Stimulated activated CD4-positive, alpha-beta T cell treated with anti-CD3 and anti-CD28 coated beads, TNF-alpha, amount 100 ng/mL, for 4 hours (primary cell): ENCODE measurements at regions not wholly inside any gene's neighbourhood (a gene's known extent, or its start where the extent isn't known, plus 50 kb on each side); places are given as distances from the start of the nearest gene placed in this dataset.
"Not testable (repeated sequence)": the region's sequence is repeated elsewhere in the genome, so short reads cannot be mapped to it uniquely, and the experiment has no call there.

Experiments
- DNase-seq, 3 experiments: peaks; one replicate each; pipeline ENCODE4 v3.0.0-alpha.2; 2020; ENCODE audit warnings: low read depth in 3 of 3

DNA sequence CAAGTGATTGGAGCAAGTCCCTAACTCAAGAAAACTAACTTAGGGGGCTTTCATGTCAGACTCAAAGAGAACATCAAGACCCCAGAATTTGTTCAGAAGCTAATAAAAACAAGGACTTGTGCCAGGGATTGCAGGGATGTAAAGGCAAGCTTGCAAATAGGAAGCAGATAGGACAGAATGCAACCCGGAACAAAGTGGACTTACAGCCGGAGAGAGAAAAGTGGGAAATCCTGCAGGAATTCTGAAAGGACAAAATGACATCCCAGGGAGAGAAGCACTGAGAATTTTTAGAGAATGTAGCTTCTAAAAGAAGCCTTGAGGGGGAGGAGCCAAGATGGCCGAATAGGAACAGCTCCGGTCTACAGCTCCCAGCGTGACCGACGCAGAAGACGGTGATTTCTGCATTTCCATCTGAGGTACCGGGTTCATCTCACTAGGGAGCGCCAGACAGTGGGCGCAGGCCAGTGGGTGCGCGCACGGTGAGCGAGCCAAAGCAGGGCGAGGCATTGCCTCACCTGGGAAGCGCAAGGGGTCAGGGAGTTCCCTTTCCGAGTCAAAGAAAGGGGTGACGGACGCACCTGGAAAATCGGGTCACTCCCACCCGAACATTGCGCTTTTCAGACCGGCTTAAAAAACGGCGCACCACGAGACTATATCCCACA is 195.6 kb upstream of the G2E3 start:
- DNase-seq: not testable (repeated sequence)

DNA sequence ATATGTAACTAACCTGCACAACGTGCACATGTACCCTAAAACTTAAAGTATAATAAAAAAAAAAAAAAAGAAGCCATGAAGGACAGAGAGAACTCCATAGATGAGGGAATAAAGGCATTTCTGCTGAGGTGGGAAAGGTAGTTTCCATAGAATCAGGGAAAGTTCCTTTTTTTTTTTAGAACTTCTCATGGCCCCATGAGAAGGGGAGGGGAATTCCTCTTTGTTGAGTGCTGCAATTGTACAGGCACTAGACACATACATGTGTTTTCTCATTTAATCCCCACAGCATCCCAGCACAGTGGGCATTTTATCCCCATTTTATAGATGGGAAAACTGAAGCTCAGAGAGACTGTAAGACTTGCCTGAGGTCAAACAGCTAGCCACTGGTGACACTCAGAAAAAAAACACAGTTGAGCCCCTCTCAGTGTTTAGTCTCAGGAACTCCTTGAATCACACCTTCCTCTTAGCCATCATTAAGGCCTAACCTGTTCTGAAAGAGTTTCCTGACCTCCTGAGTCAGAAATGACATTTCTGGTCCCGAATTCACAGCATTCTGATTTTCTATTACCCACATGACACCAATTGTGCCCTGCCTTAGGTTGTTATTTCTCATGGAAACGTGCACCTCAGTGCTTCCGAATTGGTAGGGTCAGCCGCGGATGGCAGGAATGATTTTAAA is 189.3 kb upstream of the G2E3 start:
- DNase-seq: no peak

DNA sequence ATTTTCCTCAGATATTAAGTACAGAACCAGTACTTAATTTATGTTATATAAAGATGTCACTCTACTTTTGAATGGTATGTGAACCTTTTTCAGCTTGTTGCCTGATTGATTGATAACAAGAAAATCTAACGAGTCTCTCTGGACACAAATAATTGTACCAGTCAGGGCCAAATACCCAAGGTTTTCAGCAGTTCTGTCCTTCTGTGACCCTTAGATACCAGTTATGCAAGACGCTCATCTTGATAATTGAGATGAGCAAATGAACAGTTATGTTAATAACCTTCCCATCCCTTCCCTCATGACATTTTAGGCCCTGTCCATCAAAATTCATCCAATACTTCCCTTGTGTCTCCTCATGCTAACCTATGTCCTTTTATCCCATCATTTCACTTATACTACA is 185.9 kb upstream of the G2E3 start:
- DNase-seq: no peak

DNA sequence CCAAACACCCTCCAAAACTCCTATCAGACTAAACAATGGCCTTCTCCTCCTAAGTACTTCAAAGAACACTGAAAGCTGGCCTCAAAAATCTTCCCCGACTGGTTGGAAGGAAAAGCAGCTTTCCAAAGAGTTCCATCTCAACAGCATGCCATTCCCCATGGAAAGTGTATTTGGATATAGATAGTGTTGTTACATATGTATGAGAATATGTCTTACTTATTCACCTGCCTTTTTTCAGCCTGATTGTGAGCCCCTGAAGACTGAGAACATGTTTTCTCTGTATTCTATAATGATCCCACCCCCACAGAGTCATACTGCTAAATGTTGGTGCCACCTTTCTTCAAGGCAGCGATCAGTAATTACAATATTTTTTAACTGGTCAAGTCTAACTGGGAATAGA is 185.4 kb upstream of the G2E3 start:
- DNase-seq: no peak

DNA sequence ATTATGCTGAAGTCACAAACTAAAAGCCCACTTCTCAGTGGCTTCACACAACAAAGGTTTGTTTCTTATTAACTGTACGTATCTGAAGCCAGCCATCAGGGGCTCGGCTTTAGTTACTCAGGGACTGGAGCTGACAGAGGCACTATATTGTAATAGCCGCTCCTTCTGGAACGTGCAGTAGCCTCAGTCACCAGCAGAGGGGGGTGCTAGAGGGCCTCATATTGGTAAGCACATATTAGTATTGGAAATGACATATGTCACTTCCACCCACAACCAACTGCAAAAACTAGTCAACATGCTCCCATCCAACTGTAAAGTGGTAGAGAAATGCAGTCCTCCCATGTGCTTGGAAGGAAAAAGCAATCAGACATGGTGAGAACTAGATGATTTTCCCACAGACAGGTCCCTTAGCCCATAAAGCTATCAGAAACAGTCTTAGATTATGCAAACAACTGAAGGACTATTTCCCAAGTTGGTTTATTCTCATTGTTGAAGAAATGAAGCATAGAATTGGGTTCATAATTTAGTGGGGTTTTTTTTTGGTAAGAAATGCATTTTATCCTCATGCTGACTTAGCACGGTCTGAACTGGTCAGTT is 183.6 kb upstream of the G2E3 start:
- DNase-seq: peak; percentile 6 to 33 (median 33)

DNA sequence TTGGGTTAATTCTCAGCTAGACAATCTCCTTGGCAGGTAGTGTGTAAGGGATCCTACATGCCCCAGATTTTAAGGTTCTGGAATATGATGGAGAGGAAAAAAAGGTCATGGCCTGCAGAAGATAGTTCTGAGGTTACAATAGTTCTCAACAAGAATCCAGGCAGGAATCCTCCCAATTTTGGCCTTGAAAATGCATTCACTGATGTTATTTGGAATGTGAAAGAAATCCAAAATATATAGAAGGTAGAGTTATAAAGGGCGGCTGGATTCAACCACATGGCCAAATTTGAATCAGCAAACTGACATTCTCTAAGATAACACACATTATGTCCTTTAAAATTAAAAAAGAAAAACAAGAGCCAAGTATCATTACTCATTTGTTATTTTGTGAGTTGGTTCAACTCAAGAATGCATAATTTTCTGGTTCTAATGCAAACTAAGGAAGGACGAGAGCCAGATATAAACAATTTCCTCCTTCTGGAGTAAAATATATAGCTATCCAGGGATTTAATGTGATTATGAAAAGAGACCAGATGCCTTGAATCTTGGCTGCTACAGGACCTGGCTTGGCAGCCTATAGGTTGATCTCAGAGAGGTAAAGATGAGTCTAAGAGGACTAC is 177.0 kb upstream of the G2E3 start:
- DNase-seq: no peak

DNA sequence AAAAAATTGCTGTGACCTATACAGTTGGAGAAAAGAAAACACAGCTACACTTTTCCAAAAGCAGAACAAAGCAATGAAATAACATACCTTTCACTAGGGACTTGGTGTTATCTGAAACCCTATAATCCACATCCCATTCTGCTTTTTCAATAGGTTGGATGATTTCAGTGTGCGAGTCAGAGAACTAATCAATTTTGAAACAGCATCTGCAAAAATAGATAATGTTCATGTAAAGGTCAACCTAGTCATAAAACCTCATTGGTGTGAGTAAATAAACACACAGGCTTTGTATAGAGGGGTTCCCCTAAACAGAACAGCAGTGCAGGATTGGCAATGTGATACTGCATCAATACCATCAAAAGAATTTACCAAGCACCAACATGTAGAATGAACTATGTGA is 173.0 kb upstream of the G2E3 start:
- DNase-seq: no peak

DNA sequence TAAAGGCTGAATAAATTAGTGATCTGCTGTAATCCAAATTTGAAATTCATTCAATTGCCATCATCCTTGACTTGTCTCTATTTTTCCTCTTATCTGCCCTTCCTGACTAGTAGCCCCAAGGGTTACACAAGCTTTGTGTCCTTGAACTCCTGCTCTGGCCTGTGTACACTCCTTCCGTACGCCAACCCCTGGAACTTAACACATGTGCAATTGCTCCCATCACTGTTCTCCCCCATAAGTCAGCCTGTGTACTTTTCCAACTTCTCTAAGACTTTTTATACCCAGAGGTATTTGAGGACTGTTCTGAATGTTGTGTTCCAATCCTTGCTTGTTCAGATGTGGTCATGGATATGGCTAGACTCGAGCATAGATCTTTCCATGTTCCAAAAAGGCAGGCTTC is 171.1 kb upstream of the G2E3 start:
- DNase-seq: no peak

DNA sequence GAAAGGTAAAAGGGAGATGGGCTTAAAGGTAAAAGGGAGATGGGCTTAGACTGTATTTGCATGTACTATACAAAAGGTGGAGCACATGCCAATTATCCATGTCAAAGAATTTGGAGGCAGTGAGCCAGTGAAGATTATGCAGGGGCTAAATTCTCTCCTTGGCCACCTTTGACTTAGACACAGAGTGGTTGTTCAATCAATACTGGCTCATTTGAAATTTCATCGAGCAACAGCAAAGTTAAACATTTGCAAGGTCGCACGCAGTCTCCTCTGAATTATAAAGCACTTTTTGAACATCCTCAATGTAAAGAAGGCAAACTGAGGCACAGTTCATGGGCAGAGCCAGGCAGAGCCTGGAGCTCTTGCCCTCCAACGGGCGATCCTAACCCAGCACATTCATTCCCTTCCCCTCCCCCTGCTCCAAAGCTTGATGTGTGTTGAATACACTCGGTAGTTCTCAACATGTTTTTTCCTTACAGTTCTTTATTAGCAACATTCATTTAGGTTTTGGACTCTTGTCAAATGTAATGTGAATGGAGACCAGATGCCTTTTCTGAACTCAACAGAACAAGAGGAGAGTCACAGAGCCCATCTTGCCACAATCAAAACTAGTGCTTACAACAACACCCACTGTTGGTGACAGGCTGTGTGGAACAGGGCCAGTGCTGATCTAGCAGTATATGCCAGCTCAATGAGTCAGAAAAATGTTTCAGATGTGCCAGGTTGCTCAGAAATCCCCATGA is 169.7 kb upstream of the G2E3 start:
- DNase-seq: no peak

DNA sequence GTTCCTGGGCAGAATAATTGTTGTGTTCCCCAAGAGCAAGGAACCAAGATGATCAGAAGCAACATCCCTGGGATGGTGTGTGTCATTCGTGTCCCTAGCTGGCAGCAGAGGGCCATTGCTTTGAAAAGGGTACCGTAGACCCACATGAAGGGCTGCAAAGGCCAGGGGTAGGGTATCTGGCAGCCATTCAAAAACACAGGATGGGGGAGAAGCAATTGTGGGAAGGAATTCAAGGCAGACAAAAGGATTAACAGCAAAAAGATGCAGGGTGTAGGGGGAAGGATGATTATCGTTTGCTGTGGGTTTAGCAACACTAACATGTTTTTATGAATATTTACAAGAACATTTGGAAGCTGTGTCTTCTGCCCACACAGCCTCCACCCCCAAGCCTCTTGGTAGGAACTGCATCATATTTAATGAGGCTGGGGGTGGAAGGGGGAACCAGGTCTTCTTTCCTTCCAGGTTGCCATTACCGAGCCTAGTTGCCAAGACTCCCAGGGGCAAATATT is 169.0 kb upstream of the G2E3 start:
- no peak for DNase-seq

DNA sequence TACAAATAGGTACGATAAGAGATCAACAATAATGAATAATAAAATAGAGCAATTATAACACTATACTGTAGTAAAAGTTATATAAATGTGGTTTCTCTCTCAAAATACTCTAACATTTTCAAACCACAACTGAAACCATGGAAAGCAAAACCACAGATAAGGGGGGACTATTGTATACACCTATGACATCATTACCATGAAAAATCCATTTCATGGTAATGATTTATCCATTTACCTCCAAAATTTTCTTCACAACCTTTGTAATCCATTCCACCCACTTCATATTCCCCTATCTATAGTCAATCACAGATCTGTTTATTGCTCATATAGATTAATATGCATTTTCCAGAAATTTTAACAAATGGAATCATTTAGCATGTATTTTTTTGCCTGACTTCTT is 163.9 kb upstream of the G2E3 start:
- DNase-seq: no peak

DNA sequence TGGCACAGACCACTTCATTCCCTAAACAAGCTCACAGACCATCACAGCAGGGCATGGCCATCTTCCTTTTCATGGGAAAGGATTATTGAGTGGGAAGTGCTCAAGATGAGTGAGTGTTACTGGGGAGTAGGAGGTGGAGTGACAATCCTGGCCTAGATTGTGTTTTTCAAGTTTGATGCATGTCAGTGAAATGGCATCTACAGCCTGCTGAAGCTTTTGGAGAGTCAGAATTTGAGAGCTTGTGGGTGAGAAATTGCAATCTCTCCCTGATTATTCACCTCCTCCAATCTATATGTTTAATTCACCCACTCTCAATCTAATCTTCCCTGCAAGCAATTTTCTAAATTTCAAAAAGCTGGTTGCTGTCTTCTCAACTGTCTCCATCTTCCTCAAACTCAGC is 156.1 kb upstream of the G2E3 start:
- DNase-seq: no peak

DNA sequence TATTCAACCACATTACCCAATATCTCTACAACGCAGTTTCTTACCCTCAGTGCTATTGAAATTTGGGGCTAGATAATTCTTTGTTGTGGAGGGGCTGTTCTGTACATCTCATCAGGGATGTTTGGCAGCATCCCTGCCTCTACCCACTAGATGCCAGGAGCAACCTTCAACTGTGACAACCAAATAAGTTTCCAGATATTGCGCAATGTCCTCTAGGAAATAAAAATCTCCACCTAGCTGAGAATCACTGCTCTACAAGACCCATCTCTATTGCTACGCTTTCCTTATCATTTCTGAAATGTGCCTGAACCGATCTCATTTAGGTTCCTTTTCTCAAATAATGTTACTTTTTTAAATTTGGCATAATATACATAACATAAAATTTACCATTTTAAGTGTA is 155.2 kb upstream of the G2E3 start:
- DNase-seq: no peak

DNA sequence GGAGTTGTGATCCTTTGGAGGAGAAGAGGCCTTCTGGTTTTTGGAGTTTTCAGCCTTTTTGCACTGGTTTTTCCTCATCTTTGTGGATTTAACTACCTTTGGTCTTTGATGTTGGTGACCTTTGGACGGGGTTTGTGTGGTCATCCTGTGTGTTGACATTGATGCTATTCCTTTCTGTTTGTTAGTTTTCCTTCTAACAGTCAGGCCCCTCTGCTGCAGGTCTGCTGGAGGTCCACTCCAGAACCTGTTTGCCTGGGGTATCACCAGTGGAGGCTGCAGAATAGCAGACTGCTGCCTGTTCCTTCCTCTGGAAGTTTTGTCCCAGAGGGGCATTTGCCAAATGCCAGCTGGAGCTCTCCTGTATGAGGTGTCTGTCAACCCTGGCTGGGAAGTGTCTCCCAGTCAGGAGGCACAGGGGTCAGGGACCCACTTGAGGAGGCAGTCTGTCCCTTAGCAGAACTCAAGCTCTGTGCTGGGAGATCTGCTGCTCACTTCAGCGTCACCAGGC is 149.4 kb upstream of the G2E3 start:
- DNase-seq: not testable (repeated sequence)

DNA sequence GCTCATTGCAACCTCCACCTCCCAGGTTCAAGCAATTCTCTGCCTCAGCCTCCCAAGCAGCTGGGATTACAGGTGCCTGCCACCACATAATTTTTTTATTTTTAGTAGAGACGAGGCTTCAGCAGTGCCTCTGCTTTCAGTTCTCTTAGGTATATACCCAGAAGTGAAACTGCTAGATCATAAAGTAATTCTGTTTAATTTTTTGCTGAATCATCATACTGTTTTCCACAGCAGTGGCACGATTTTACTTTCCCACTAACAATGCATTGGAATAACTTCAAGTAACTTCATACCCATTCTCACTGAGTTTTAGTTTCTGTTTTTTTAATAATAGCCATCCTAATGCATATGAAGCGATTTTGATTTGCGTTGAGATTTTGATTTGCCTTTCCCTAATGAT is 148.0 kb upstream of the G2E3 start:
- no peak for DNase-seq

DNA sequence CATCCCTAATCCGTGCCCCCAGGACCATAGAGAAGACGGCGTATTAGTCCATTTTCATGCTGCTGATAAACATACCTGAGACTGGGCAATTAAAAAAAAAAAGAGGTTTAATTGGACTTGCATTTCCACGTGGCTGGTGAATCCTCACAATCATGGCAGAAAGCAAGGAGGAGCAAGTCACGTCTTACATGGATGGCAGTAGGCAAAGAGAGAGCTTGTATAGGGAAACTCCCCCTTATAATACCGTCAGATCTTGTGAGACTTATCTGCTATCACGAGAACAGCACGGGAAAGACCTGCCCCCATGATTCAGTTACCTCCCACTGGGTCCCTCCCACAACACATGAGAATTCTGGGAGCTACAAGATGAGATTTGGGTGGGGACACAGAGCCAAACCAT is 145.8 kb upstream of the G2E3 start:
- DNase-seq: not testable (repeated sequence)

DNA sequence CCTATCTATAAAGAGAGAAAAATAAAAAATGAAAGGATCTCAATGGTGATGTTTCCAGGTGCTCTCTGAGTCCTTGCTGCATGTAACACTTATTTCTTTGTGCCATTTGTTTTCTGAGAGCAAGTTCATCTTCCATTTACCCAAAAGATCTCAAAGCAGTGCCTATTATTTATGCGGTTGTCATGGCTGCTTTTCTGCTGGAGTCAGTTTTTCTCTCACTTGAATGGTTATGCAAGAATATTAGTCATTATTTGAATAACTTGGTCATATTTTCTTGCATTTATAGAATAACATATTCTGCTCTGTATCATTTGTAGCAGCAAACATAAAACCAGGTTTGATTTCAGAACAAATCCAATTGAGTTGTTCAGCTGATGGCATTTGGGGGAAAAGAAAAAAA is 141.8 kb upstream of the G2E3 start:
- DNase-seq: no peak

DNA sequence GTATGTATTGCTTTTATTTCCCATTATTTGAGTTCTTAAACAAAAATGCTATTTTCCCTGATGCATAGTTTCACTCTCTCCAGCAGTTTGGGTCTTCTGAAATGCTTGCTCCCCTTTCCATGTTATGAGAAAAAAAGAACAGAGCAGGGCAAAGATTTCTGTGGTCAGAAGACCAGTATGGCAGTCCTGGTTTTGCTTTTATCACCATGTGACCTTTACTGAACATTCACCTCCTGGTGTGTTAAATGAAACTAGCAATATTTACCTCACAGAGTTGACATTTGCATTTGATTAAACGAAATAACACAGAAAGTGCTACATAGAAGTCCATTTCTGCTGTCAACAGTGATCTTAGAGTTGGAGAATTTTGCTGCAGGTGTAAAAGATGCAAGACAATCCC is 141.0 kb upstream of the G2E3 start:
- no peak for DNase-seq

DNA sequence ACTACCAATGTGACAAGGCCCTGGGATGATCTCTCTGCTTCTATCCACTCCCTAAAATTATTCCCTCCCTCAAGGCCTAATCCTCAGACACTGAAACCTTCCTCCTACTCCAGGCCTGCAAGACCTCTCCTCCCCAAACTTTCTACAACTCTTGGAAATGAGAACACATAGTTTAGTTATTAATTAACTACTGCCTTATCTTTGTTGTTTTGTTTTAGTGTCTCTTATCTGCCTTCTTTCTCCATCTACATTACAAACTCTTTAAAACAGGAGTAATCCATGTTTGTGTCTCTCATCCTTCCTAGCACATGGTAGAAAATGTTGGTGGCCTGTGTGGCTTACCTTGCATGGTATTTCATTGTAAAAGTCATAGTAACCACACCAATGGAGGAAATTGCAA is 139.9 kb upstream of the G2E3 start:
- no peak for DNase-seq

DNA sequence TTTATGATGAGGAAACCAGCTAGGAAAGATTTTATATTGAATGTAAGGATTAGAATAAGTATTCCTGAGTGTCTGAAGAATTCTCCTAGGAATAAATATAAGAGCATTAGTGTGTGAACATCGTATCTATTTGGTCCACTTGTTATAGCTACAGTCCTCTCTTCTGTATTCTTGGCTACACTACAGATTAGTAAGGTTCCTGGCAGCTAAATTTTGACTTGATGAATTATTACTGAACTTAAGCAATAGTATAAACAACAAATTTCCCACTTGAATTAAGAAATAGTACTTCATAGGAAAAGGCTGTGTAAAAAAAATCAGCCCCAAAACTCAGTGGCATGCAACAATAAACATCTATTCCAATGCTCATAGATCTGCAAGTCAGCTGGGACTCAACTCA is 138.4 kb upstream of the G2E3 start:
- DNase-seq: no peak

DNA sequence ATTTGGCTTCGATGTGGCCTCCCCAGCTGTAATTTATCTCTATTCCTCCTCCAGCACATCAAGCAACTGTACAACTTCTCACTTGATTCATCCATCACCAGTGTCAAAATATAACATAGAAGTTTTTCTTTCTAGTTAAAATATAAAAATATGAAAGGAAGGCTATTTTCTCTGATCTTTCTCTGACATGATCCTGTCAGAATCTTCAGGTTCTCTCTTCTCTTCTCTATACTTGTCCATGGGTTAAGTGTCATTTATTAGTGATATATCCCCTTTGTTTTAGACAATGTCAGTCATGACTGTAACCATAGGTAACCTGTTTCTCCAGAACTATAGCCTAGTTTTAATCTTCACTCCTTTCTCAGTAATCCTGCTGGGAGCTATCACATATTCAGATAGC is 132.5 kb upstream of the G2E3 start:
- no peak for DNase-seq

DNA sequence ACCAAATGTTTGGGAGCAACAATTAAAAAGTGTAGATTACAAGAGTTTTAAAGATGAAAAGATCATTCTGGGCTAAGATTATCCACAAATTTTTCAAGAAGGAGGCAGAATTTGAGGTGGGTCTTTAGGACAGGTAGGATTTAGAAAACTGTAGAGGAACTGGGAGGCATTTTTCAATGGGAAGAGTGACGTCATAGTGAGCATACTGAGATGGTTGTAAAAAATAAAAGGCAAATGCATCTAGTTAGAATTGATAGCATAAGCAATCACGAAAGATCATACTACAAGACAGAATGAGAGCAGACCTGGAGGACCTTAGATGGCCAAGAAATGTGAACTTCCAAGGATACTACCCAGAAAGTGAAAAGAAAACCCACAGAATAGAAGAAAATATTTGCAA is 131.6 kb upstream of the G2E3 start:
- DNase-seq: no peak
